Ovary (tissue), 7 donors: ENCODE measurements at regions not wholly inside any gene's neighbourhood (a gene's known extent, or its start where the extent isn't known, plus 50 kb on each side); places are given as distances from the start of the nearest gene placed in this dataset.

ENCODE experiments used
- DNase-seq, 5 donors: peaks; one replicate each; pipeline ENCODE4 v3.0.0-alpha.2; 2019 to 2020
- H3K27ac ChIP-seq, 2 donors: fragments of 200-600 bp; one replicate each; pipeline versions ENCODE4 v1.5.1 to v1.8.0; 2019 to 2022
- H3K27me3 ChIP-seq: fragments of 200-600 bp; one replicate; pipeline ENCODE4 v1.8.0; 2022
- H3K36me3 ChIP-seq: fragments of 200-600 bp; sonication (generic); one replicate; pipeline ENCODE4 v1.5.1; 2019
- H3K4me1 ChIP-seq: one replicate; pipeline ENCODE4 v1.8.1; 2013; ENCODE audit warnings: mild to moderate bottlenecking, moderate library complexity; ENCODE audit not compliant: insufficient read depth
- H3K4me3 ChIP-seq: fragments of 200-600 bp; sonication (generic); one replicate; pipeline ENCODE4 v1.5.1; 2017
- H3K9me3 ChIP-seq, 2 donors: fragments of 200-600 bp in 1 of 2; sonication (generic) in 1 of 2; one replicate each; pipeline versions ENCODE4 v1.5.1 to v1.8.1; 2013 to 2019; ENCODE audit warnings: mild to moderate bottlenecking in 1 of 2, moderate library complexity in 1 of 2
- EP300 ChIP-seq: sonication (generic); formaldehyde crosslinking; IDR thresholded peaks from one replicate; pipeline ENCODE4 v1.6.1; 2017; ENCODE audit warnings: antibody characterized with exemption
- POLR2A ChIP-seq: fragments of 450-650 bp; IDR thresholded peaks from one replicate; pipeline ENCODE4 v1.6.1; 2017; ENCODE audit warnings: antibody characterized with exemption, mild to moderate bottlenecking, moderate library complexity
- WGBS, 3 donors: extraction: QIAGEN DNeasy Blood & Tissue Kit in 1 of 3; methylation state at CpG; one replicate each; pipeline versions ENCODE4 v1.1.5 to v1.1.7; 2013 to 2017; 5-methylcytosine and 5-hydroxymethylcytosine counted together
- intact Hi-C, 4 donors: fragments of 100-400 bp; cut with DNase I; formaldehyde crosslinking; loops; one replicate each; pipeline versions ENCODE4 v1.11.0 to v1.15.1; 2022 to 2023
- TF ChIP-seq, protein P1 (sequence below), 3 donors: fragments of 450-650 bp in 2 of 3; fragments of 200-600 bp in 1 of 3; IDR thresholded peaks; one replicate each; pipeline versions ENCODE4 v1.5.1 to v1.8.0; 2016 to 2022; ENCODE audit warnings: antibody characterized with exemption in 3 of 3, mild to moderate bottlenecking in 1 of 3
- donor health status: DM: no; HTN: no; CAD: no; lungs with moderate emphysema.
- donor health status: DM: no; HTN: no; CAD: no.
- donor health status: Bipolar disorder and iron deficiency.
- donor health status: DM: no; HTN: no; CAD: no.
- donor health status: DM: yes; HTN: yes; CAD: no.

DNA sequence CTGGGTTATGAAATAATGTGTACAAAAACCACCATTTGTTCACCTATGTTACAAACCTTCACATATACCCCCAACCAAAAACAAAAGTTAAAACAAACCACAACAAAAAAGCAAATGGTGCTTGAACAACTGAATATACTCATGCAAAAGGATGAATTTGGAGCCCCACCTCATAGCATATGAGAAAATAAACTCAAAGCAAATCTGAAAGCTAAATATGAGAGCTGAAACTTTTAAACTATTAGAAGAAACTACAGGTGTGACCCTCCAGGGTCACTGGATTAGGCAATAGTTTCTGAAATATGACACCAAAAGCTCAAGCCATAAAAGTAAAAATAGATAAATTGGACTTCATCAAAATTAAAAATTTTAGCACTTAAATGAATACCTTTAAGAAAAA is 215.5 kb upstream of the CHRM3 start:
- Histone ChIP-seq H3K27ac (no peak overlapping the region), H3K27me3 (no peaks in the 10 kb centered on the region), H3K4me1 (no peaks in the 10 kb centered on the region), H3K36me3 (no peaks in the 10 kb centered on the region), H3K9me3 (no peaks in the 10 kb centered on the region), H3K4me3 (no peak overlapping the region)
- DNase-seq: no peak
- intact Hi-C loops: no loop called here
- TF ChIP-seq POLR2A: no peak

DNA sequence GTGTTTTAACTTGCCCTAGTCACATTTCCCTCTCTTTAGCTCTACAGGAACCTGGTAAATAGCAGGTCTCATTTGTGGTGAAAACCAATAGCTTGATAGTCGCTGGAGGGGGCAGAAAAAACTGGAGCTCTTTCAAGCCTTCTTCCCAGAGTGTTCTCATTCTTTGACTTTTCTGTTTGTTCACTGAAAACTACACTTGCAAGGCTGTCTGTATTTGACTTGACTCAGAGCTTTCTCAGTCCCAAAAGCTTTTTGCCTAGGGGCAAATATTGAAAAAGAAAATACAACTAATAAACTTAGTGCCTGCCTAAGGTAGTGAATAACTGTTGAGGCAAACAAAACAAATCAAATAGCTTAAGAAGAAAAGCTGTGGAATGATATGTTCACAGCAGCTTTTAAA is 217.1 kb upstream of the CHRM3 start:
- Histone ChIP-seq H3K27me3 (no peaks in the 10 kb centered on the region), H3K4me1 (no peaks in the 10 kb centered on the region), H3K27ac (no peak overlapping the region), H3K36me3 (no peaks in the 10 kb centered on the region), H3K4me3 (no peak overlapping the region), H3K9me3 (no peaks in the 10 kb centered on the region)
- 71 to 78% (median 75%) methylated on average over 1 of the region's 1 CpG for WGBS, 3 donors
- DNase-seq: no peak
- intact Hi-C loops: no loop called here
- TF ChIP-seq POLR2A (no peak), EP300 (no peak)
- TF ChIP-seq, protein P1, sequence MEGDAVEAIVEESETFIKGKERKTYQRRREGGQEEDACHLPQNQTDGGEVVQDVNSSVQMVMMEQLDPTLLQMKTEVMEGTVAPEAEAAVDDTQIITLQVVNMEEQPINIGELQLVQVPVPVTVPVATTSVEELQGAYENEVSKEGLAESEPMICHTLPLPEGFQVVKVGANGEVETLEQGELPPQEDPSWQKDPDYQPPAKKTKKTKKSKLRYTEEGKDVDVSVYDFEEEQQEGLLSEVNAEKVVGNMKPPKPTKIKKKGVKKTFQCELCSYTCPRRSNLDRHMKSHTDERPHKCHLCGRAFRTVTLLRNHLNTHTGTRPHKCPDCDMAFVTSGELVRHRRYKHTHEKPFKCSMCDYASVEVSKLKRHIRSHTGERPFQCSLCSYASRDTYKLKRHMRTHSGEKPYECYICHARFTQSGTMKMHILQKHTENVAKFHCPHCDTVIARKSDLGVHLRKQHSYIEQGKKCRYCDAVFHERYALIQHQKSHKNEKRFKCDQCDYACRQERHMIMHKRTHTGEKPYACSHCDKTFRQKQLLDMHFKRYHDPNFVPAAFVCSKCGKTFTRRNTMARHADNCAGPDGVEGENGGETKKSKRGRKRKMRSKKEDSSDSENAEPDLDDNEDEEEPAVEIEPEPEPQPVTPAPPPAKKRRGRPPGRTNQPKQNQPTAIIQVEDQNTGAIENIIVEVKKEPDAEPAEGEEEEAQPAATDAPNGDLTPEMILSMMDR (IDR thresholded peaks at IDR 0.05): no peak

DNA sequence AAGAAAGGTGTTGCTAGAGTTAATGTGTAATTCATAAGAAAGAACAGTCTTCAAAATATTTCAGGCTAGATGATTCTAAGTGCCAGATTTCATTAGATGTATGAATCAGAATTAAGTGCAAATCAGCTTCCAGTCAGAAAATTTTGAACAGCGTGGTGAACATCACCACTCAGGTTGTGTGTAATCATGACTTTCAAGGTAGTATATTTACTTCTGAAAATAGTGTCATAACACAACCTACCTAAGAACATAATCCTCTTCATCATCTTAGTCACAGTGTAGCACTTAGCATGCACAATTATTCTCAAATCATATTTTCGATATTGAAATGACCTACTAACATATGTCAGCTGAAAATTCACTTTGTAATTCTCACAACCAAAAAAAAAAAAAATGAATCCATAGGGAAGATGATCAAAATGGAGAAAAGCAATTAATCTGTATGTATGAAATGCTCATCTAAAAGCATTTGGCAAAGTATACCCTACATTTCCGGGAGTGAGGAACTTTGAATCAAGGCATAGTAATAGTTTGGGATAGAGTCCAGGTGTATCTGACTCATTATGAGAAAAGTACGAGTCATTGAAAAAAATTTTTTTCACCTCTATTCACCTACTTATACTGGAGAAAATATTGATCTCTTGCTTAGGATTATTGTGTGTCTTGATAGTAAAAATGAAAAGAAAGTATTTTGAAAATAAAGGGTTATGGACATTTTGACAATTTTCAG is 221.8 kb upstream of the CHRM3 start:
- Histone ChIP-seq H3K36me3 (no peaks in the 10 kb centered on the region), H3K4me3 (no peak overlapping the region), H3K4me1 (no peaks in the 10 kb centered on the region), H3K9me3 (no peaks in the 10 kb centered on the region), H3K27ac (no peak overlapping the region), H3K27me3 (no peaks in the 10 kb centered on the region)
- intact Hi-C loops: no loop called here
- no peak for DNase-seq
- TF ChIP-seq, protein P1 (IDR thresholded peaks at IDR 0.05): no peak
- no peak for TF ChIP-seq EP300
- TF ChIP-seq POLR2A: no peak
- WGBS, 3 donors: 83 to 88% (median 86%) methylated on average over 4 of the region's 4 CpGs

DNA sequence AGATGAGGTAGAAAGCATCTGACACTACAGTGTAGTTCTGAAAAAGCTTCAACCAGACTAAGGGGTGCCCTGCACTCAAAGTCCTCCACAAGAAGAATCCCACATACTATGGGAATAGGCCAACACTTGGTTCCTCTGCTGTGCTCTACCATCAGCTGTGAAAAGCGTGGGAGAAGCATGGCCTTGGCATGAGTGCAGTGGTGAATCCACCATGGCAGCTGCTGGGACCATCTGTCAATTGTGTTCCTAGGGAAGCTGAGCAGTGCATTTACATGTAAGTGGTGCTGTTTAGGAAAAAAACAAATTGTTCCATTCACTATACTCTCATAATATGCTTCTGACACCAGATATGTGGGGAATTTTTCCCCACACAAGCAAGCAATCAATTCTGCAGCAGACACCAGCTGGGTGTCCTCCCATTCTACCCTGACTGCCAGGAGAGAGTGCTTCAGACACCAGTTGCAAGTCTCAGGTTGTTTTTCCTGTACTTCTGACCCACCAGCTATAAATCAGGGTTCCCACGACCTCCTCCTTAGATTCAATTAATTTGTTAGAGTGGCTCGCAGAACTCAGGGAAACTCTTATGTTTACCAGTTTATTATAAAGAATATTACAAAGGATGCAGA is 230.8 kb upstream of the CHRM3 start:
- TF ChIP-seq, protein P1 (IDR thresholded peaks at IDR 0.05): no peak
- TF ChIP-seq EP300 (no peak), POLR2A (no peak)
- Histone ChIP-seq H3K9me3 (no peaks in the 10 kb centered on the region), H3K27ac (no peak overlapping the region), H3K36me3 (no peaks in the 10 kb centered on the region), H3K27me3 (no peaks in the 10 kb centered on the region), H3K4me3 (no peak overlapping the region), H3K4me1 (peaks cover 2% of the 10 kb centered on the region)
- intact Hi-C loops: no loop called here
- peak in 1 of 5 donors; percentile 21 for DNase-seq
- 11 to 13% (median 12%) methylated on average over 3 of the region's 3 CpGs for WGBS, 3 donors

DNA sequence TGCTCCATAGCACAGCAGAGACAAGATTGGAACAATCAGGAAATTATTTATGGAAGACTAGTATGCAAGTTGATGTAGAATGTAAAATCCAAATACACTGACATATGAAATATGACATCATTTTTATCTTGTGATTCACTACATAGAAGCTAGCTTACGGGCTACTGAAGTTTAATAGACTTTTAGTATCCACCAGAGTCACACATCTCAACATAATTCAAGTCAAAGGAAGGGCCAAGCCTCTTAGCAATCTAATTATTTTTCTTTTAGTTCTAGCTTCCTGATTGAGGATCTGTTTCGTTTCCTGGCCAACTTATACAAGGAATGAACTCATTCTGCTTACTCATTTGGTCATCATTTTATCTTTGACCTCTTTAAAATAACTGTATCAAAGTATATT is 234.4 kb upstream of the CHRM3 start:
- TF ChIP-seq, protein P1 (IDR thresholded peaks at IDR 0.05): no peak
- TF ChIP-seq POLR2A: no peak
- TF ChIP-seq EP300: no peak
- Histone ChIP-seq H3K4me3 (no peak overlapping the region), H3K27me3 (no peaks in the 10 kb centered on the region), H3K27ac (no peak overlapping the region), H3K4me1 (peaks cover 2% of the 10 kb centered on the region), H3K9me3 (no peaks in the 10 kb centered on the region), H3K36me3 (no peaks in the 10 kb centered on the region)
- DNase-seq: no peak
- 84 to 93% (median 87%) methylated on average over 2 of the region's 2 CpGs for WGBS, 3 donors
- intact Hi-C loops: no loop called here
